DND-41 (cell line): ENCODE measurements at regions not wholly inside any gene's neighbourhood (a gene's known extent, or its start where the extent isn't known, plus 50 kb on each side); places are given as distances from the start of the nearest gene placed in this dataset.
"Not testable (repeated sequence)": the region's sequence is repeated elsewhere in the genome, so short reads cannot be mapped to it uniquely, and the experiment has no call there.

Experiments
- CTCF ChIP-seq: IDR thresholded peaks from 2 replicates; pipeline ENCODE4 v1.5.1; 2012; ENCODE audit warnings: borderline replicate concordance, low read length, moderate library complexity, mild to moderate bottlenecking; ENCODE audit not compliant: poor library complexity, severe bottlenecking; ENCODE audit errors: extremely low read depth
- EZH2 ChIP-seq: IDR thresholded peaks from 3 replicates; pipeline ENCODE4 v1.6.1; 2012; ENCODE audit warnings: borderline replicate concordance, low read depth, mild to moderate bottlenecking, moderate library complexity, low read length, inconsistent platforms; ENCODE audit not compliant: severe bottlenecking

GRCh38 chr4:85129354-85130125, 163.1 kb upstream of the WDFY3 start:
- TF ChIP-seq CTCF, EZH2: not testable (repeated sequence)
